ENCODE measurements at regions not wholly inside any gene's neighbourhood (a gene's known extent, or its start where the extent isn't known, plus 50 kb on each side); places are given as distances from the start of the nearest gene placed in this dataset.
"Not testable (repeated sequence)": the region's sequence is repeated elsewhere in the genome, so short reads cannot be mapped to it uniquely, and the experiment has no call there.

GRCh38 chr12:59517522-59517921 is 78.3 kb upstream of the SLC16A7 start:
- no peak for DNase-seq

GRCh38 chr12:59500915-59501314 is 94.9 kb upstream of the SLC16A7 start:
- no peak for DNase-seq

- no peak for DNase-seq
Observed at GRCh38 chr12:59500335-59500734, 95.5 kb upstream of the SLC16A7 start.

- DNase-seq, result no peak
Observed at GRCh38 chr12:59499774-59500173, 96.1 kb upstream of the SLC16A7 start.

- DNase-seq, result no peak
Observed at GRCh38 chr12:59494617-59495016, 101.2 kb upstream of the SLC16A7 start.

- no peak for DNase-seq
Observed at GRCh38 chr12:59491877-59492276, 104.0 kb upstream of the SLC16A7 start.

- no peak for DNase-seq
Observed at GRCh38 chr12:59486827-59487226, 109.0 kb upstream of the SLC16A7 start.

- DNase-seq, result no peak
Observed at GRCh38 chr12:59484575-59484974, 111.3 kb upstream of the SLC16A7 start.

- DNase-seq, result not testable (repeated sequence)
Observed at GRCh38 chr12:59474236-59474635, 121.6 kb upstream of the SLC16A7 start.

GRCh38 chr12:59472273-59472672 is 123.6 kb upstream of the SLC16A7 start:
- no peak for DNase-seq

- no peak for DNase-seq
Observed at GRCh38 chr12:59459966-59460660, 135.7 kb upstream of the SLC16A7 start.

GRCh38 chr12:59453475-59453874 is 142.4 kb upstream of the SLC16A7 start:
- DNase-seq, result no peak

- no peak for DNase-seq
Observed at GRCh38 chr12:59452746-59453145, 143.1 kb upstream of the SLC16A7 start.

- DNase-seq, result no peak
Observed at GRCh38 chr12:59452259-59452658, 143.6 kb upstream of the SLC16A7 start.

GRCh38 chr12:59446116-59446515 is 149.7 kb upstream of the SLC16A7 start:
- no peak for DNase-seq

GRCh38 chr12:59444932-59445331 is 150.9 kb upstream of the SLC16A7 start:
- no peak for DNase-seq

GRCh38 chr12:59432057-59432456 is 163.8 kb upstream of the SLC16A7 start:
- no peak for DNase-seq

- no peak for DNase-seq
Observed at GRCh38 chr12:59431266-59431665, 164.6 kb upstream of the SLC16A7 start.

GRCh38 chr12:59429766-59430165 is 166.1 kb upstream of the SLC16A7 start:
- DNase-seq, result no peak

GRCh38 chr12:59425798-59426197 is 170.0 kb upstream of the SLC16A7 start:
- DNase-seq, result no peak

GRCh38 chr12:59424666-59425065 is 171.2 kb upstream of the SLC16A7 start:
- DNase-seq, result not testable (repeated sequence)

GRCh38 chr12:59414051-59414450 is 181.8 kb upstream of the SLC16A7 start:
- DNase-seq, result no peak

GRCh38 chr12:59408431-59408830 is 187.4 kb upstream of the SLC16A7 start:
- DNase-seq, result no peak

- DNase-seq, result no peak
Observed at GRCh38 chr12:59407799-59408198, 188.0 kb upstream of the SLC16A7 start.

GRCh38 chr12:59405992-59406391 is 189.8 kb upstream of the SLC16A7 start:
- DNase-seq, result no peak
